Loucy (cell line): ENCODE measurements at regions not wholly inside any gene's neighbourhood (a gene's known extent, or its start where the extent isn't known, plus 50 kb on each side); places are given as distances from the start of the nearest gene placed in this dataset.

Experiments
- H2AFZ ChIP-seq: fragments of 200-600 bp; sonication (generic); 2 replicates; pipeline ENCODE4 v1.6.0; 2016; ENCODE audit warnings: antibody characterized with exemption, mild to moderate bottlenecking, low read length, moderate library complexity
- H3F3A ChIP-seq: fragments of 200-600 bp; 2 replicates; pipeline ENCODE4 v1.6.0; 2016; ENCODE audit warnings: antibody characterized with exemption, low read depth, mild to moderate bottlenecking
- H3K27me3 ChIP-seq: fragments of 200-600 bp; sonication (generic); 2 replicates; pipeline ENCODE4 v1.6.1; 2014; ENCODE audit warnings: low read length, mild to moderate bottlenecking; ENCODE audit not compliant: insufficient read depth, poor library complexity, severe bottlenecking
- H3K36me3 ChIP-seq: fragments of 200-600 bp; sonication (generic); 2 replicates; pipeline ENCODE4 v1.6.1; 2016; ENCODE audit warnings: low read length; ENCODE audit not compliant: insufficient read depth
- H3K4me1 ChIP-seq: fragments of 200-600 bp; sonication (generic); 2 replicates; pipeline ENCODE4 v1.5.1; 2014; ENCODE audit warnings: low read length, mild to moderate bottlenecking; ENCODE audit not compliant: insufficient read depth, poor library complexity, severe bottlenecking
- H3K4me2 ChIP-seq: fragments of 200-600 bp; sonication (generic); 2 replicates; pipeline ENCODE4 v1.6.0; 2014; ENCODE audit warnings: antibody characterized with exemption, low read length, low read depth, mild to moderate bottlenecking; ENCODE audit not compliant: poor library complexity, severe bottlenecking
- H3K4me3 ChIP-seq: fragments of 200-600 bp; sonication (generic); 2 replicates; pipeline ENCODE4 v1.5.1; 2014; ENCODE audit warnings: low read length, mild to moderate bottlenecking, mixed read lengths; ENCODE audit not compliant: poor library complexity, severe bottlenecking
- H3K79me2 ChIP-seq: fragments of 200-600 bp; sonication (generic); 2 replicates; pipeline ENCODE4 v1.6.1; 2014; ENCODE audit warnings: low read length; ENCODE audit not compliant: insufficient read depth
- H3K9ac ChIP-seq: fragments of 200-600 bp; sonication (generic); 2 replicates; pipeline ENCODE4 v1.6.0; 2014; ENCODE audit warnings: mild to moderate bottlenecking, low read depth, low read length, moderate library complexity; ENCODE audit not compliant: poor library complexity, severe bottlenecking
- H3K9me2 ChIP-seq: fragments of 200-600 bp; sonication (generic); replicated peaks from 2 replicates; pipeline ENCODE4 v1.6.1; 2016; ENCODE audit warnings: low read depth, low read length, mixed read lengths
- H3K9me3 ChIP-seq: fragments of 200-600 bp; sonication (generic); 2 replicates; pipeline ENCODE4 v1.6.1; 2014; ENCODE audit warnings: mild to moderate bottlenecking, antibody characterized with exemption, low read length, low read depth; ENCODE audit not compliant: insufficient read depth
- H4K20me1 ChIP-seq: fragments of 200-600 bp; sonication (generic); 2 replicates; pipeline ENCODE4 v1.6.0; 2014; ENCODE audit warnings: antibody characterized with exemption, low read length, mild to moderate bottlenecking; ENCODE audit not compliant: insufficient read depth, poor library complexity, severe bottlenecking
- EZH2phosphoT487 ChIP-seq: fragments of 200-600 bp; IDR thresholded peaks from 2 replicates; pipeline ENCODE4 v1.6.1; 2018; ENCODE audit warnings: antibody characterized with exemption, mild to moderate bottlenecking, moderate library complexity, borderline replicate concordance
- TF ChIP-seq, protein P1 (sequence below): fragments of 200-600 bp; sonication (generic); conservative IDR thresholded peaks from 2 replicates; pipeline ENCODE4 v1.5.1; 2014; ENCODE audit warnings: mild to moderate bottlenecking, antibody characterized with exemption, low read length

DNA sequence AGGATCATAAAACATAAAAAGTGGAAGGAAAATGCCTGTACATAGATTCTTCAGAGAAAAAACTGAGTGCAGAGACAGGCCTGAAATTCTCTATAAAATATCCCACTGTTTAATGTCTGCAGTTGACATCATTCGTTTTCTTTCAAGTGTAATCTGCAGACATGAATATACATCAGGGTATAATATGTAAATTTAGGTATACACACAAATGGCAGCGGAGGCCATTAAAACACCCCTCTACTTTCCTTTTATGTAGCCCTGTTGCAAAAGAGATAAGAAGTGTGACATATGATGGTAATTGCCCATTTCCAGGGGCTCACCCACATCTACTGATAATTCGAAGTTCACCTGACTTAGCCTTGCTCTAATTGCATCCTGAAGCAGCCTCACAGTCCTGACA lies 164.3 kb downstream of the SLC24A2 start:
- Histone ChIP-seq H3K79me2 (no peaks in the 10 kb centered on the region), H3K4me1 (no peaks in the 10 kb centered on the region), H3K9ac (no peak overlapping the region), H2AFZ (no peak overlapping the region), H3K36me3 (no peaks in the 10 kb centered on the region), H3K9me3 (no peaks in the 10 kb centered on the region), H4K20me1 (no peaks in the 10 kb centered on the region), H3K27me3 (no peaks in the 10 kb centered on the region), H3F3A (no peaks in the 10 kb centered on the region), H3K4me2 (no peak overlapping the region), H3K9me2 (no peaks in the 10 kb centered on the region), H3K4me3 (no peak overlapping the region)
- no peak for TF ChIP-seq EZH2phosphoT487
- TF ChIP-seq, protein P1, sequence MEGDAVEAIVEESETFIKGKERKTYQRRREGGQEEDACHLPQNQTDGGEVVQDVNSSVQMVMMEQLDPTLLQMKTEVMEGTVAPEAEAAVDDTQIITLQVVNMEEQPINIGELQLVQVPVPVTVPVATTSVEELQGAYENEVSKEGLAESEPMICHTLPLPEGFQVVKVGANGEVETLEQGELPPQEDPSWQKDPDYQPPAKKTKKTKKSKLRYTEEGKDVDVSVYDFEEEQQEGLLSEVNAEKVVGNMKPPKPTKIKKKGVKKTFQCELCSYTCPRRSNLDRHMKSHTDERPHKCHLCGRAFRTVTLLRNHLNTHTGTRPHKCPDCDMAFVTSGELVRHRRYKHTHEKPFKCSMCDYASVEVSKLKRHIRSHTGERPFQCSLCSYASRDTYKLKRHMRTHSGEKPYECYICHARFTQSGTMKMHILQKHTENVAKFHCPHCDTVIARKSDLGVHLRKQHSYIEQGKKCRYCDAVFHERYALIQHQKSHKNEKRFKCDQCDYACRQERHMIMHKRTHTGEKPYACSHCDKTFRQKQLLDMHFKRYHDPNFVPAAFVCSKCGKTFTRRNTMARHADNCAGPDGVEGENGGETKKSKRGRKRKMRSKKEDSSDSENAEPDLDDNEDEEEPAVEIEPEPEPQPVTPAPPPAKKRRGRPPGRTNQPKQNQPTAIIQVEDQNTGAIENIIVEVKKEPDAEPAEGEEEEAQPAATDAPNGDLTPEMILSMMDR, result no peak

GRCh38 chr9:19623941-19624340 lies 164.9 kb downstream of the SLC24A2 start:
- H3K4me3 ChIP-seq, result no peak overlapping the region
- H3K36me3 ChIP-seq, result no peaks in the 10 kb centered on the region
- no peak overlapping the region for H3K9ac ChIP-seq
- no peaks in the 10 kb centered on the region for H3K9me3 ChIP-seq
- H3K4me2 ChIP-seq, result no peak overlapping the region
- H3K9me2 ChIP-seq, result no peaks in the 10 kb centered on the region
- H2AFZ ChIP-seq, result no peak overlapping the region
- H3F3A ChIP-seq, result no peaks in the 10 kb centered on the region
- no peaks in the 10 kb centered on the region for H3K79me2 ChIP-seq
- no peaks in the 10 kb centered on the region for H3K27me3 ChIP-seq
- no peaks in the 10 kb centered on the region for H4K20me1 ChIP-seq
- TF ChIP-seq EZH2phosphoT487, result no peak
- TF ChIP-seq, protein P1, result no peak
- no peaks in the 10 kb centered on the region for H3K4me1 ChIP-seq

- Histone ChIP-seq H4K20me1 (no peaks in the 10 kb centered on the region), H2AFZ (no peak overlapping the region), H3K27me3 (no peaks in the 10 kb centered on the region), H3K9ac (no peak overlapping the region), H3F3A (no peaks in the 10 kb centered on the region), H3K79me2 (no peaks in the 10 kb centered on the region), H3K4me3 (no peak overlapping the region), H3K4me1 (no peaks in the 10 kb centered on the region), H3K9me2 (no peaks in the 10 kb centered on the region), H3K36me3 (no peaks in the 10 kb centered on the region), H3K9me3 (no peaks in the 10 kb centered on the region), H3K4me2 (no peak overlapping the region)
- TF ChIP-seq EZH2phosphoT487, result no peak
- TF ChIP-seq, protein P1, result no peak
Observed at GRCh38 chr9:19620326-19620725, 168.5 kb downstream of the SLC24A2 start.
